Keratinocyte (primary cell): ENCODE measurements at regions not wholly inside any gene's neighbourhood (a gene's known extent, or its start where the extent isn't known, plus 50 kb on each side); places are given as distances from the start of the nearest gene placed in this dataset.

Source experiments
- DNase-seq: peaks from one replicate; pipeline ENCODE4 v3.0.0-alpha.2; 2011; ENCODE audit warnings: low read depth, missing footprints, low spot score
- FAIRE-seq: peaks from 2 replicates; lab custom pipeline; 2011; peaks lifted over from hg19 to GRCh38; lab: Jason Lieb, UNC
- H2AFZ ChIP-seq: 2 replicates; pipeline ENCODE4 v1.6.0; 2012; ENCODE audit warnings: low read length, control low read depth, inconsistent platforms; ENCODE audit not compliant: control insufficient read depth
- H3K27ac ChIP-seq: 2 replicates; pipeline ENCODE4 v1.5.1; 2011; ENCODE audit warnings: low read length; ENCODE audit not compliant: control insufficient read depth, insufficient read depth
- H3K27me3 ChIP-seq: 3 replicates; pipeline ENCODE4 v1.6.0; 2011; ENCODE audit warnings: low read length; ENCODE audit not compliant: control insufficient read depth, insufficient read depth; ENCODE audit errors: extremely low read depth
- H3K36me3 ChIP-seq, 2 experiments: 2 replicates in 1 of 2; 3 replicates in 1 of 2; pipeline ENCODE4 v1.5.1; 2011; ENCODE audit warnings: low read length in 2 of 2, mild to moderate bottlenecking in 1 of 2; ENCODE audit not compliant: control insufficient read depth in 2 of 2, insufficient read depth in 2 of 2; ENCODE audit errors: extremely low read depth in 1 of 2
- H3K4me1 ChIP-seq: 3 replicates; pipeline ENCODE4 v1.5.1; 2011; ENCODE audit warnings: low read length; ENCODE audit not compliant: control insufficient read depth, insufficient read depth; ENCODE audit errors: extremely low read depth
- H3K4me2 ChIP-seq: 3 replicates; pipeline ENCODE4 v1.6.0; 2011; ENCODE audit warnings: low read depth, low read length; ENCODE audit not compliant: control insufficient read depth, insufficient read depth; ENCODE audit errors: extremely low read depth
- H3K4me3 ChIP-seq, 3 experiments: fragments of 200-600 bp in 1 of 3; sonication (generic) in 1 of 3; 2 replicates in 2 of 3; 3 replicates in 1 of 3; pipeline ENCODE4 v1.5.1; 2011 to 2016; ENCODE audit warnings: low read length in 3 of 3, mild to moderate bottlenecking in 3 of 3, control low read depth in 2 of 3, inconsistent platforms in 1 of 3, low read depth in 1 of 3, mixed read lengths in 1 of 3, mixed run types in 1 of 3, moderate library complexity in 1 of 3; ENCODE audit not compliant: control insufficient read depth in 2 of 3, insufficient read depth in 2 of 3; ENCODE audit errors: extremely low read depth in 1 of 3
- H3K79me2 ChIP-seq: 2 replicates; pipeline ENCODE4 v1.6.0; 2012; ENCODE audit warnings: low read length; ENCODE audit not compliant: control insufficient read depth, insufficient read depth
- H3K9ac ChIP-seq: 3 replicates; pipeline ENCODE4 v1.6.0; 2011; ENCODE audit warnings: low read length; ENCODE audit not compliant: control insufficient read depth, insufficient read depth; ENCODE audit errors: extremely low read depth
- H3K9me1 ChIP-seq: 3 replicates; pipeline ENCODE4 v1.6.0; 2011; ENCODE audit warnings: low read length; ENCODE audit not compliant: control insufficient read depth, insufficient read depth; ENCODE audit errors: extremely low read depth
- H3K9me3 ChIP-seq: 2 replicates; pipeline ENCODE4 v1.5.1; 2012; ENCODE audit warnings: low read depth, low read length; ENCODE audit not compliant: control insufficient read depth
- H4K20me1 ChIP-seq: 3 replicates; pipeline ENCODE4 v1.6.0; 2011; ENCODE audit warnings: low read length; ENCODE audit not compliant: control insufficient read depth, insufficient read depth; ENCODE audit errors: extremely low read depth
- CTCF ChIP-seq, 3 experiments: IDR thresholded peaks in 1 of 3; conservative IDR thresholded peaks in 1 of 3; optimal IDR thresholded peaks in 1 of 3; 2 replicates in 2 of 3; 3 replicates in 1 of 3; pipeline versions ENCODE3 to v1.5.1; 2011; ENCODE audit warnings: low read length in 3 of 3, mild to moderate bottlenecking in 3 of 3, moderate library complexity in 2 of 3, control low read depth in 1 of 3, inconsistent platforms in 1 of 3; ENCODE audit not compliant: insufficient read depth in 2 of 3; ENCODE audit errors: extremely low read depth in 1 of 3
- EZH2 ChIP-seq: IDR thresholded peaks from one replicate; pipeline ENCODE4 v1.6.1; 2012; ENCODE audit warnings: inconsistent platforms, mild to moderate bottlenecking, low read length, moderate library complexity
- dilution Hi-C: fragments of 300-500 bp; cut with MboI; formaldehyde crosslinking; loops from one replicate; pipeline ENCODE4 v1.7.0; 2020; ENCODE audit warnings: low sequenced_read_pairs; ENCODE audit not compliant: extremely low pct_ligation_motif_present

- FAIRE-seq (no peak), DNase-seq (no peak)
- Histone ChIP-seq H3K9me3 (peaks cover 2% of the 10 kb centered on the region), H2AFZ (no peak overlapping the region), H3K9ac (no peak overlapping the region), H3K4me1 (no peaks in the 10 kb centered on the region), H3K9me1 (no peaks in the 10 kb centered on the region), H3K27me3 (peaks cover 4% of the 10 kb centered on the region), H4K20me1 (no peaks in the 10 kb centered on the region), H3K4me2 (no peak overlapping the region), H3K4me3 (no peak overlapping the region), H3K79me2 (no peaks in the 10 kb centered on the region), H3K27ac (no peak overlapping the region), H3K36me3 (no peaks in the 10 kb centered on the region)
- dilution Hi-C loops, result no loop called here
- TF ChIP-seq EZH2 (no peak), CTCF (optimal IDR thresholded peaks at IDR 0.05 in 1 of 3, IDR thresholded peaks at IDR 0.05 in 1 of 3, conservative IDR thresholded peaks at IDR 0.05 in 1 of 3; ENCODE audit: extremely low read depth in 1 of 3, insufficient read depth in 2 of 3, low read length in 3 of 3) (no peak)
Observed at GRCh38 chr16:66238696-66239095, 127.8 kb upstream of the CDH5 start.

GRCh38 chr16:66236301-66236700, 130.2 kb upstream of the CDH5 start:
- Histone ChIP-seq H3K9me3 (peaks cover 2% of the 10 kb centered on the region), H3K27me3 (peaks cover 4% of the 10 kb centered on the region), H4K20me1 (no peaks in the 10 kb centered on the region), H3K4me2 (no peak overlapping the region), H3K79me2 (no peaks in the 10 kb centered on the region), H3K4me1 (no peaks in the 10 kb centered on the region), H3K27ac (no peak overlapping the region), H3K36me3 (no peaks in the 10 kb centered on the region), H3K4me3 (no peak overlapping the region), H3K9me1 (no peaks in the 10 kb centered on the region), H2AFZ (no peak overlapping the region), H3K9ac (no peak overlapping the region)
- DNase-seq (no peak), FAIRE-seq (no peak)
- dilution Hi-C loops, result no loop called here
- TF ChIP-seq CTCF (optimal IDR thresholded peaks at IDR 0.05 in 1 of 3, IDR thresholded peaks at IDR 0.05 in 1 of 3, conservative IDR thresholded peaks at IDR 0.05 in 1 of 3; ENCODE audit: extremely low read depth in 1 of 3, insufficient read depth in 2 of 3, low read length in 3 of 3), result no peak
- TF ChIP-seq EZH2, result no peak
